ENCODE measurements at regions not wholly inside any gene's neighbourhood (a gene's known extent, or its start where the extent isn't known, plus 50 kb on each side); places are given as distances from the start of the nearest gene placed in this dataset.

DNA sequence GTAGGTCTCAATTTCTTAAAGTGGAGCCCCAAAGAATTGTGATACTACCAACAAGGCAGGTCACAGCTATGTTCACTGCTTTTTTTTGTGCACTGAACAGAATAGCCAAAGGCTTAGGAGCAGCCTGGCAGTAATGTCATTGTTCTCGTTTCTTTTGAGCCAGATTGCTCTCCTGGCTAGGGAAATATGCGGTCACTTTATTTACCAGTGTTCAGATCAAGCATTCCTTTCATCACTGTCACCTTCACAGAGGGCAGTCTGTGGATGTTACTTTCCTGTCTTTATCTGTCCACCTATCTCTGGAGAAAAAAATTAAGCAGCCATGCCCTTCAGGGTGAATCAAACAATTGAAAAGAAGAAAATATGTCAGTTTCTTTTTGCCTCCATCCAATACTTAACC lies 159.6 kb downstream of the BTG1 start:
- no peak overlapping the region for H3K4me3 ChIP-seq (ENCODE audit: low read depth, low read length)
- TF ChIP-seq, protein P1, sequence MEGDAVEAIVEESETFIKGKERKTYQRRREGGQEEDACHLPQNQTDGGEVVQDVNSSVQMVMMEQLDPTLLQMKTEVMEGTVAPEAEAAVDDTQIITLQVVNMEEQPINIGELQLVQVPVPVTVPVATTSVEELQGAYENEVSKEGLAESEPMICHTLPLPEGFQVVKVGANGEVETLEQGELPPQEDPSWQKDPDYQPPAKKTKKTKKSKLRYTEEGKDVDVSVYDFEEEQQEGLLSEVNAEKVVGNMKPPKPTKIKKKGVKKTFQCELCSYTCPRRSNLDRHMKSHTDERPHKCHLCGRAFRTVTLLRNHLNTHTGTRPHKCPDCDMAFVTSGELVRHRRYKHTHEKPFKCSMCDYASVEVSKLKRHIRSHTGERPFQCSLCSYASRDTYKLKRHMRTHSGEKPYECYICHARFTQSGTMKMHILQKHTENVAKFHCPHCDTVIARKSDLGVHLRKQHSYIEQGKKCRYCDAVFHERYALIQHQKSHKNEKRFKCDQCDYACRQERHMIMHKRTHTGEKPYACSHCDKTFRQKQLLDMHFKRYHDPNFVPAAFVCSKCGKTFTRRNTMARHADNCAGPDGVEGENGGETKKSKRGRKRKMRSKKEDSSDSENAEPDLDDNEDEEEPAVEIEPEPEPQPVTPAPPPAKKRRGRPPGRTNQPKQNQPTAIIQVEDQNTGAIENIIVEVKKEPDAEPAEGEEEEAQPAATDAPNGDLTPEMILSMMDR (conservative IDR thresholded peaks at IDR 0.05; ENCODE audit: low read depth, low read length), result no peak
- DNase-seq (ENCODE audit: low read depth), result no peak

- H3K4me3 ChIP-seq (ENCODE audit: low read depth, low read length), result no peak overlapping the region
- TF ChIP-seq, protein P1 (conservative IDR thresholded peaks at IDR 0.05; ENCODE audit: low read depth, low read length), result no peak
- no peak for DNase-seq (ENCODE audit: low read depth)
These were observed 160.5 kb downstream of the BTG1 start for GRCh38 chr12:91985002-91985787.

DNA sequence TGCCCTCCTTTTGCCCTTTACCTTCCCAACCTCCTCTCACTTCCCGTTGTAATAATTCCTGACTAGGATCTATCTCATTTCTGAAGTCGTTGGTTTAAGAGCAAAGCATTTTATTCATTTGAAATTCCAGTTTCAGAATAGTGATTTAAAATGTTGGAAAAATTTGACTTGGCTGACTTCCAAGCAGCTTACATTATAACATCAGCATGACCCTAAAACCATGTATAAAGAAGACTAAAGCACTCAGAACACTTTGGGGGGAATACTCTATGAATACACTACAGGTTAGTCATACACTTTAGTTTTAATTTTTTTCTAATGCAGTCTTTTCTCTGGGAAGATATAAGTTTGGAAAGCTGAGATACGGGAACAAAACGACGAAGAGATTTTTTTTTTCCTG lies 161.1 kb downstream of the BTG1 start:
- TF ChIP-seq, protein P1 (conservative IDR thresholded peaks at IDR 0.05; ENCODE audit: low read depth, low read length), result no peak
- no peak for DNase-seq (ENCODE audit: low read depth)
- H3K4me3 ChIP-seq (ENCODE audit: low read depth, low read length), result no peak overlapping the region

DNA sequence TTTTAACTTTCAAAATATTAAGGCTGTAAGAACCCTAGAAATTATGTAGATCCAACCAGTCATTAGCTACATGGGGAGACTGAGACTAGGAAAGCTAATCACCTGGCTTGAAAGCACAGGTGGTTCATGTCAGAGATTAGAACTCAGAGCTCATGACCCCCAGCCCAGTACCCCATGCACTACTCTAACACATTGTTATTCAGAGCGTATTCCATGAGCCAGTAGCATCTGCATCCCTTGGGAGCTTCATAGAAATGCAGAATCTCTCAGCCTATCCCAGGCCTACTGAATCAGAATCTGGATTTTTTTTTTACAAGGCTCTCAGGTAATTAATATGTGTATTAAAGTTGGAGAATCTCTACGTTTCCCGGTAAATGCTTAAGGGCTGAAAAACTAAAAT lies 161.7 kb downstream of the BTG1 start:
- no peak overlapping the region for H3K4me3 ChIP-seq (ENCODE audit: low read depth, low read length)
- TF ChIP-seq, protein P1 (conservative IDR thresholded peaks at IDR 0.05; ENCODE audit: low read depth, low read length), result no peak
- no peak for DNase-seq (ENCODE audit: low read depth)

- TF ChIP-seq, protein P1 (conservative IDR thresholded peaks at IDR 0.05; ENCODE audit: low read depth, low read length), result no peak
- H3K4me3 ChIP-seq (ENCODE audit: low read depth, low read length), result no peak overlapping the region
- no peak for DNase-seq (ENCODE audit: low read depth)
These were observed 162.7 kb downstream of the BTG1 start for GRCh38 chr12:91982946-91983345.

GRCh38 chr12:91980389-91980821 lies 165.2 kb downstream of the BTG1 start:
- TF ChIP-seq, protein P1 (conservative IDR thresholded peaks at IDR 0.05; ENCODE audit: low read depth, low read length), result no peak
- no peak overlapping the region for H3K4me3 ChIP-seq (ENCODE audit: low read depth, low read length)
- DNase-seq (ENCODE audit: low read depth), result no peak

GRCh38 chr12:91978143-91978542 lies 167.5 kb downstream of the BTG1 start:
- TF ChIP-seq, protein P1 (conservative IDR thresholded peaks at IDR 0.05; ENCODE audit: low read depth, low read length), result no peak
- no peak for DNase-seq (ENCODE audit: low read depth)
- no peak overlapping the region for H3K4me3 ChIP-seq (ENCODE audit: low read depth, low read length)
